UCSD-AML1 (cell line): ENCODE measurements at regions not wholly inside any gene's neighbourhood (a gene's known extent, or its start where the extent isn't known, plus 50 kb on each side); places are given as distances from the start of the nearest gene placed in this dataset.
"Not testable (repeated sequence)": the region's sequence is repeated elsewhere in the genome, so short reads cannot be mapped to it uniquely, and the experiment has no call there.

Experiments used
- DNase-seq: peaks from one replicate; lab custom pipeline; 2025; ENCODE audit not compliant: unreplicated experiment; lab: John Stamatoyannopoulos, UW

DNA sequence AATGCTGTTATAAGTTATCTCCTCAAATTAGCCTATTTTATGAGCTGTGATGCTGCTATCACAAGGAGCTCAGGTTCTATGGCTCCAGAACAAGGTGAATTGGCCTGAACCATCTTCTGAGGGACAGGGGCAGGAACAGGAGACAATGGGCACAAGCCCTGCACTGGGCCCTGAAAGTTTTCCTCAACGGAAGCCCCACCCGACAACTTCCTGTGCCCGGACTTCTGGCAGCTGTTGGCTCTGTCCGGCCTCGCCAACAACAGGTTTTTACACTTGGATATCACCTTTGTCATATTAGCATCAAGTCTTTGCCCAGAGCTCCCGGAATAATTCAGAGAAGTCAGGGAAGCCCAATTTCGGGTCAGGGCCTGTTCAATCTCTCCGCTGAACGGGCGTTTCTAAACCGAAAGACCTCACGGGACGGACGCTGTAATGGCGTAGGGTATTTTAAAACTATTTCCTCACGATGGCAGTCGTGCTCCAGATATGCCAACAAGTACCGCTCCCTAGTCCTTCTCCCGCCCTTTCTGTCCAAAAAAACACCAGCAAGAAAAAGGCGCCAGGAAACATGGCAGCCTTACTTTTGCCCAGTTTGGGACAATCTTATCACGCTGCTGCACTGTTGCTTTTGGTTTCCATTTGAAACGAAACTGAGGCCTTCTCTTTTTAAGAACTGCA lies 201.0 kb upstream of the STK26 start:
- DNase-seq = peak; percentile 68

DNA sequence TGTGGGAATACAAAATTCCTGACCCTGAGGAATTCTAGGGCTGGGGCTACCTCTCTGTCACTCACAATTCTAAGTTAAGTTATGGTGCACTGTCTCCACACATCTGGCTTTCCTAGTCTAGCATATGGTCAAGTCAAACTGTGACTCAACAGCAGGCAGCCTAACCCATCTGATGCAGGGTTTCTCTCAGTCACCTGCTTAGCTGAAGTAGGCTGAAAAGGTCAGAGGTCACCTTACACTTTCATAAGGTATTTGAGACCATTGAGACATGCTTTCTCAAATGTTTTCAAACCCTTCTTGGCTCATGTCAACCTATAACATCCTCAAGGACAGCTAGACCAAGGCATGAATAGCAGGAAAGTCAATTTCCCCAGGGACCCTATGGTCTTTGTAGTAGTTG lies 196.5 kb upstream of the STK26 start:
- DNase-seq = no peak

DNA sequence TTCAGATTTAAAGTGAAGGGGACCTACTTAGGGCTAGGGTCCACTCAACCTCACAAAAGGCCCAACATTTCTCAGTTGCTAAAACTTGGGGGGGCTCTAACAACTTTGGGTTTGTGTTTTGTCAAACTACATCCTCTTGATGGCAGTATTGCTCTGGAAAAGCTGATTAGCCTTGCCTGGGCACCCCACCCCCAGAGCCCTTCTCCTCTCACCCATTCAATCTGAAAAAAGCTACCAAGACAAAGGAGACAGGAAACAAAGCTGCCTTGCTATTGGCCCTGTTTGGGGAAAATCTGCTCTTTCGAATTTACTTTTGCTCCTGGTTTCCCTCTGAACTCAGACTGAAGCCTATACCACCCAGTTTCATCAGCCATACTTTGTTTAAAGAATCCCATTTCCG lies 195.2 kb upstream of the STK26 start:
- peak; percentile 35 for DNase-seq

DNA sequence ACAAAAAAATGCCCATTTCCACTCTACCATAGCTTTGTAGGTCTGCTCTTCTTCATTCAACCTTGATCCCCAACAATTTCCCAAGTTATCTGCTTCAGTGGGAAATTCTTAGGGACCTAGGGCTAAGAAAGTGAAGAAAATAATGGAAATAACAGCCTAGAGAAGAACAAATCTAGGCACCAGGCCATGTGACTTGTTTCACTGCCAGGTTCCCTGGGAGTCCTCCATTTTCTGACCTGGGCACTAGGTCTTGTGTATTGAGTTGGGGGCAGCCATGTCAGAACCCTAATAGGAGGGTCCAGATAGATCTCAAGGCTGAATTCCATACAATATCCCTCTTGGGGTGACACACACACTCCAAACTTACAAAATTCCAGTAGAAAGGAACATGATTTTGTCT lies 194.6 kb upstream of the STK26 start:
- no peak for DNase-seq

DNA sequence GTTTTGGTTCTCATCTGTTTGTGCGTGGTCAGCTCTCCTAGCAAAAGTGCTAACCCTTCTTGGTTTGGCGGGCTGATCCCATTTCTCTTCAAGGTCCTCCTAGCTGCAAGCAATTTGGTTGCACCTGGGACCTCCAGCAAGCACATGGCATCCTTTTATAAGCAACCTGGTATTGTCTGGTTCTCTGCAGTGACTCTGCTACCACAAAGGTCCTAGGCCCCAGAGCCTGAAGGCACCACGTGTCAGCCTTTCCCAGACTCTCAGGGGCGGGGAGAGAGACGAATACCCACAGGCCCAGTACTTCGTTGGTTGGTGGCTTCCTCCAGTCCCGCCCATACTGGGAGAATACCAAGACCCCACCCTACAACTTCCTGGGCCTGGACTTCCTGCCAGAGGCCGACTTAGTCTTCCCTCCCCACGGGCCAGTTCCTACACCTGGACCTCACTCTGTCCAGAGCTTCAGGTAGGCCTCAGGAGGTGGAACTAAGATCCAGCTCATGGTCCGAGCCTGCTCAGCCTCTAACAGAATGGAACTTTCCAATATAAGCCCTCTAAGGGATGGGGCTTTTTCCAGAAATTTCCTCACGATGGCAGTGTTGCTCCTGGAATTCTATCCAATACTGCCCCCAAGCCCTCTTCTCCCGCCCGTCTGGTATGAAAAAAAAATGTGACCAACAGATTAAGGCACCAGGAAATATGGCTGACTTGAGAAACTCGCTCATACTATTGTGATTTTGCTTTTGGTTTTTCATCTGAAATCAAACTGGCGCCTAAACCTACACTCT lies 192.5 kb upstream of the STK26 start:
- DNase-seq = peak; percentile 83

DNA sequence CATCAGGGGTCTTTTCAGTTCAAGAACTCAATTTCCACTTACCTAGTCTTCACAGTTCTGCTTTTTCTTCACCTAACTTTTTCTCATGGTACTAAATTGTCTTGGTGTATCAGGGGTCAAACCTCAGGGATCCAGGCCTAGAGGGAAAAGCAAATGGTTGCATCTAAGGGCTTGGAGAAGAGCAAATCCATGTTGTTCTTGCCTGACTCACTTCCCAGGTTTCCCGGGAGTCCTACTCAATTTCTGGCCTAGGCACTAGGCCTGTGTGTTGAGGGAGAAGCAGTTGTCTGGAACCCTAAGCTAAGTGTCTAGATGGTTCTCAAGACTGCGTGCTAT lies 191.9 kb upstream of the STK26 start:
- no peak for DNase-seq

DNA sequence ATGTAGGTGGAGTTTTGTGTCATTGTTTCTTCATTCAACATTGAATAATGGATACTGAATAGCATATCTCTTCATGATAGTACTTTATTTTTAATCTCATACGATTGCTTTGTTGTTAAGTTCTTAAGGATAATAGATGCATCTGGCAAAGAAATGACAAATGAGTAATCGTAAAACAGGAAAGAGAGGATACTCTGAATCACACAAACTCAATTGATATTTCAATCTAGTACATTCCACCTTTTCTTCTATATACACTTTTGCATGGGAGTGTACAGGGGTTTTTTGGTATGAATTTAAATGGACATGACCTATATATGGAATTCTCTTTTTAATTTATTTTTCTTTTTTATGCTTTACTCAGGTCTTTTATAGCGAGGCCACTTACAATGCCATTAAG lies 186.9 kb upstream of the STK26 start:
- DNase-seq = no peak

DNA sequence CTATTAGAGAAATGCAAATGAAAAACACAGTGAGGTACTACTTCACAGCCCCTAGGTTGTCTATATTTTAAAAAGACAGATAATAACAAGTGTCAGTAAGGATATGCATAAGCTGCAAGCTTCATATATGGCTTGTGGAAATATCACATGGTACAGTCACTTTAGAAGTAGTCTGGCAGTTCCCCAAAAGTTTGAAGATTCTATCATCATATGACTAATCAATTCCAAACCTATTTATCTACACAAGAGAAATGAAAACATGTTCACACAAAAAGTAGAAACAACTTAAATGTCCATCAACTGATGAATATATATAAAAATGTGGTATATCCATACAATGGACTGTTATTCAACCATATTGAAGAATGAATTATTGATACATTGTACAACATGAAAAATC lies 185.8 kb upstream of the STK26 start:
- no peak for DNase-seq

DNA sequence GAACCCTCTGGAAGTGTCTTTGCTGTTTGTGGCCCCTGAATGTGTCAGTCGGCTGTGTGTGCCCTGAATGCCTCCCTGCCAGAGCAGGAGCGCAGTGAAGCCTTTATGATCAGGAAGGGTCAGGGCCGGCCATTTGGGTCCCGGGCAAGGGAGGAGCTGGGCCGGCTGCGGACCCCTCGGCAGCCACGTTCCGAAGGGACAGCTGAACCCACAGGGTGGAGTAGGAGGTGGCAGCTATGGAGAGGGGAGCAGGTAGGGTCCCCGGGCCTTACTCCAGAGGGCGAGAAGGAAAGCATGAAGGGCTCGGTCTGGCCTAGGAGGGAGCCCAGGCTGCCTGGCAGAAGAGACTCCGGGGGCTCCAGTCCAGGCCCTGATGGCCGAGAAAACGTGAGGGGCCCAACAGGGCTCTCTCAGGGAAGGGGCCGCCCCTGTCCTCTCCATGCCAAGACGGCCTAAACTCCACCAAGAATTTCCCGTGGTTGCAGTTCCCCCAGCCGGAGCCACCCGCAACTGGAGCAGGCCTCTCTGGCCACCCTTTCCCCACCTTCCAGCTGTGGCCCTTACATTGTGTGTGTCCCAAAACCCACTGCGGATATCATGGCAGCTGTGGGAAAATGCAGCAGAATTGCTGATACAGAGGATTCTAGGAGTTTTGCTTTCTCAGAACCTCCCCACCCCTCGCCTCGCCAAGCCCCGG lies 182.2 kb upstream of the STK26 start:
- no peak for DNase-seq

DNA sequence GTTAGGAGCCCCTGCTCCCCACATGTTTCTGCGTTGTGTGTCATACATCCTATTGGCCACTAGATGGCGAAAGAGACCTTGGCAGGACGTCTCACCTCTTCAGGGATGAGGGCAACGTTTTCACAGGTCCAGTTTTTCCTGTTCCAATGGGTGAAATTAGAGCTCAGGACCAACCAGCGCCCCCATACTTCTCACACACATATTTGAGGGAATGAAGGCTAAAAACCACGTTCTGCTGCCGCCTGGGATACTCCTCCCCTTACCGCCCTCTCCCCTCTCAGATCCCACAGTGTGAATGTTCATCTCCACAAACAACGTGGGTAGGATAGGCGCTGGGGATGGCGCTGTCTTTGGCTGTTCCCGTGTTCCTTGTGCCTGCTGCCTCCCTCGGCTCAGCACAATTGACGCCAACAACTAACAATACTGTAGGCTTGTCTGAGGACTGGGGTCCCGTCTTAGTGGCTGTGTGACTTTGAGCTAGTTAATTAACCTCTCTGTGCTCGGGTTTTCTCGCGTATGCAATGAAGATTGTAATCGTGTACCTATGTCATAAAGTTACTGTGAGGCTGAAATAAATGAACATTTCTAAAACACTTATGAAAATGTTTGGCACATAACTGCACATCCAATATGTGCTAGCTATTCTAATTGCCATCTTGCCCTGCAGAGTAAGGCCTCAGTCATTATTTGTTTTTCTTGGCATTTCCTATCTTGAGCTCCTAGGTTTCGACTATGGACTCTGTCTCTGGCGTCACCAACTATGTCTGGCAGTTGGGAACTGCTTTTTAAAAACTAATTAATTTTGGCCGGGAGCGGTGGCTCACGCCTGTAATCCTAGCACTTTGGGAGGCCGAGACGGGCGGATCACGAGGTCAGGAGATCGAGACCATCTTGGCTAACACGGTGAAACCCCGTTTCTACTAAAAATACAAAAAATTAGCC lies 181.3 kb upstream of the STK26 start:
- peak; percentile 19 for DNase-seq

DNA sequence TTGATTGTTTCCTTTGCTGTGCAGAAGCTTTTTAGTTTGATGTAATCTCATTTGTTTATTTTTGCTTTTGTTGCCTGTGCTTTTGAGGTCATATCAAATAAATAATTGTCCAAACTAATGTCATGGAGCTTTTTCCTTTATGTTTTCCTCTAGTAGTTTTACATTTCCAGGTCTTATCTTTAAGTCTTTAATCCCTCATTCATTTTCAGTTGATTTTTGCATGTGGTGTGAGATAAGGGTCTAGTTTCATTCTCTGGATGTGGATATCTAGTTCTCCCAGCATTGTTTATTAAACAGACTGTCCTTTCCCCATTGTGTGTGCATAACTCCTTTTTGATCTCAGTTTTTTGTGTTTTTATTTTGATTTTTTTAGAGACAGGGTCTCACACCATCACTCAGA lies 179.1 kb upstream of the STK26 start:
- DNase-seq = no peak

DNA sequence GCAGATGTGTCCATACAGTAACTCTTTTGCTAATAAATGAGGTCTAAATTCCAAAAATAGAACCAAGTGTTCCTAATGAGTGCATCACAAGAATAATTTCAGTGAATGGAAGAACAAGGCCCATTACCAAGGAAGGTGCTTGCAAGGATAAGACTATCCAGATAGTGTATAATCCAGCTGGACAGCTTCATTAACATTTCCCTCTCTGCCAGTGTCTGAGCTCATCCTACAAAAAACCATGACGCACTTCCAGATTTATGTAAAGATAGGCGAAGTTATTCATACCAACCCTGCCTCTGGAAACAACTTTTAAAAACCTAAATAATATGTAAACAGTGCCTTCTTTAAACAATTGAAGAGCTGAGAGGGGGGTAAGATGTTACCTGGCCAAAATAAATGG lies 177.9 kb upstream of the STK26 start:
- DNase-seq = no peak

DNA sequence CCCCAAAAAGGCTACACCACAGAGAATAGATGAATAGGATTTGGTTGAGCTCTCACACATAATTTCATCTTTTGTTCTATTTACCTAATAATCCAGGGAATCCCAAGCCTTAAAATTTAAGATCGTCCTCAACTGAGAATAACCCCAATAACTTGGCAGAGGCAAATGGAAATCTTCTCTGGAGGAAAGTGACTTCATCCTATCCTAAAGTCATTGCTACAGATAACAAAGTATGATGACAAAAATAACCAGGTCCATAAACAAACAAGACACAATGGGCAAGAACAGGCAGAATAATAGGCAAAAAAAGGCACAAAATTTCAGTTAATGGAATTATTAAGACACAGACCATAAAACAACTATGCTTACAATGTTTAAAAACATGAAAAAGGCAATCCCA lies 177.3 kb upstream of the STK26 start:
- no peak for DNase-seq

DNA sequence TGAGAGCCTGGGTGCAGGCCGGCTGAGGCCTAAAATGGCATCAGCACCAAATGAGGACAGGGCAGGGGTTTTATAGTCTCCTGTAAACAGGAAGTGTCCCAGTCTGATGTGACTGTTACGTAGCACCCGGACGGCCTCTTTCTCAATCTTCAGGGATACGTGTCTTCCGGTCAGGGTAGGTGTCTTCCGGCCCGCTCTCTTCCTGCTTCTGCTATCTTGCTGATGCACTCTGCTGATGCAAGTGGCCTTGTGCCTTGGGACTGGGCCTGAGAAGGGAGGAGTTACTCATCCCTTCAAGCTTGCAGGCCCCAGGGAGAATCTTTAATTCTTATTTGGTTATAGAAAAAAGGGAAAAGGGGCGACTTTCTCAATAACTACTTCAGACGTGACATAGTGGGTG lies 172.1 kb upstream of the STK26 start:
- DNase-seq = not testable (repeated sequence)

DNA sequence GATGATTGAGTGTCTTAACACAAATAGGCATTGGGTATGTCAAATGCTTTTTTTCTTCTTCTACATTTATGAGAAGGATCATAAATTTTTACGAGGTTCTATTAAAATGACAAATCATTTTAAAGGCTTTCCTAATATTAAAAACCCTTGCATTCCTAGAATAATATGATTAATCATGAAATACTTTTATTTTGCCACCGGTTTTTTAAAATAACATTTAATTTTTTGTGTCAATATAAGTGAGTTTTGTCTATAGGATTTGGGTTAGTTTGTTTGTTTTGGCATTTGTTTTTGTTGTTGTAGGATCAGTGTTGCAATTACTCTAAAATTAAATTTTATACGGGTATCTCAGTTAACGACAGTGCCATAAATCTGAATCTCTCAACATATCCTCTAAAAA lies 169.7 kb upstream of the STK26 start:
- DNase-seq = no peak

DNA sequence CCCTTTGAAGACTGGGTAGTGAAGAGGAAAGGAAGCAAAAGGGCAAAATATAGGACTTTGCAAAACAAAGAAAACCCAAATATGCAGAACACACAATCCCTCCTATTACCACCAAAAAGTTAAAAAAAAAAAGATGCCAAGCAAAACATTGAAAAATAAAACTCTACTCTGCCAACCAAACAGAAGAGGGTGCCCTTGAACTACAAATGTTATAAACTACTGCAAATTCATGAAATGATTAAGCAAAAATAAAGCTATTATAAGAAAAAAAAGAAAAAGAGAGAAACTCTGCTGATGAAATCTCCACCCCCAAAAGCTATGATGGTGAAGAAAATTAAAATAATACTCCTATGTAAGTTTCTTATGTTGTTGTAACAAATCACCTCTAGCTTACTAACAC lies 168.5 kb upstream of the STK26 start:
- DNase-seq = no peak

DNA sequence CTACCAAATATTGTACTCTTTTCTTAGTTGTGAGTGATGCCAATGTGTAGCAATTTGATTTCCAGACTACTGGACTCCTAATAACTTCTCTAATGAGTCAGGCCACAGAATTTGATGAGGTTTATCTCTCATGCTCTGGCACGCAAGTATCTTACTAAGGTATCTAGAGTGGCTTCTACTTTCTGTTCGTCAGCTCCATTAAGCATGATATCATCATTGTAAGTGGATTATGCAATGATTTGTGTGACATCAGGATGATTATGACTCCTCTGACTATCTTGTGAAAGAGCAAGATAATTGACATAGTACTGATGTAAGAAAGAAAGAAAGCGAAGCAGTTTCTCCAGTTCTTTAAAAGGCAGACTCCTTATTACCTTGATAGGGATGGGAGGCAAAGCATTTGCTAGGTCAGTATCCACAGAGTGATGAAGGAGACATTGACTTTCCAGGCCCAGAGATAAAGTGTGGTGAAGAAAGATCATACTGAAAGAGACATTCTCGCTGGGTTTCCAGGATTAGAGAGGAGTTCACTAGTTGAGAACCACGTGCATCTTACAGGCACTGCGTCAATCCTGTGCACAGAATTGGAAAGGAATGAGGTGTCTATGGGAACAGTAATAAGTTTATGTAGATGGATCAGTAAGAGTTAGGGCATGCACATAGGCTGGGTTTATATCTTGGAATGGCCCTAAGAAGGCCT lies 161.9 kb upstream of the STK26 start:
- DNase-seq = no peak

DNA sequence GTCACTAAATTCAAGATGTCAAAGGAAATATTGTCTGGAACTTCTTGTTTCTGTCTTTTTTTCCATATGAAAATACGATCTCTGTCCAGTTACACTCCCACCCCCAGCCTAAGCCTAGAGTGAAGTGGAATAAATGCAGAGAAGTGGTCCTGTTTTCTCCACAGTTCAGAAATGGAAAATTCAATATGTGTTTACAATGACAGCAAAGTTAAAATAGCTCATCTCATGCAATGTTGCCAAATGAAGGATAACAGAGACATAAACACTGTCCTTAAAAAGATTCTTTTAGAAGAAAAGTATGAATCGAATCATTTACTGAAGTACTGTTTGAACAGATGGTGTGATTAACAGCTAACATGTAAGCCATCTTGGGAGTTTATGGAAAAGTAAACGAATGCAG lies 160.8 kb upstream of the STK26 start:
- no peak for DNase-seq

DNA sequence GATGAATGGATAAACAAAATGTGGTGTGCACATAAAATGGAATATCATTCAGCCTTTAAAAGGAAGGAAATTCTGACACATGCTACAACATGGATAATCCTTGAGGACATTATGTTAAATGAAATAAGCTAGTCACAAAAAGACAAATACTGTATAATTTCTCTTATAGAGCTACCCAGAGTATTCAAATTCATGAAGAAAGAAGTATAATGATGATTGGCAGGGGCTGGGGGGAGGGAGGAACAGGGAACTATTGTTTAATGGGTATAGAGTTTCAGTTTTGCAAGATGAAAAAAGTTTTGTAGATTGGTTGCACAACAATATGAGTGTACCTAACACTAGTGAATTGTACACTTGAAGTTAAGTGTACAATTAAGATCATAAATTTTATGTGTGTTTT lies 153.9 kb upstream of the STK26 start:
- no peak for DNase-seq

DNA sequence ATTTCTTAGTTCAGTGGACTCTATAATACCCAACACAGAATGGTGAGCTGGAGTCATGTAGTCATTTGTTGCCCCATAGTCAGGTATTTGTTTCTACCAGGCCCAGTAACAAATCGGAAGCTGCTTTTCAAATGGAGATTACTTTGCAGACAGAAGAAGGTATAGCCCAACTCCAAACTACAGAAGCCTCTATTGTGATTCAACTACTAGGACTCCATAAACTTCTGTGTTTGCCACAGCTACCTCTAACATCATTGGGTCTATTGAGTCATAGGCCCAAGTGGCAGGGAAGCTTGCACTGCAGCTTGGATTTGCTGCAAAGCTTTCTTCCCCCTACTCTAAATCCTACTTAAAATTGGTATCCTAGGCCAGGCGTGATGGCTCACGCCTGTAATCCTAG lies 148.8 kb upstream of the STK26 start:
- no peak for DNase-seq

DNA sequence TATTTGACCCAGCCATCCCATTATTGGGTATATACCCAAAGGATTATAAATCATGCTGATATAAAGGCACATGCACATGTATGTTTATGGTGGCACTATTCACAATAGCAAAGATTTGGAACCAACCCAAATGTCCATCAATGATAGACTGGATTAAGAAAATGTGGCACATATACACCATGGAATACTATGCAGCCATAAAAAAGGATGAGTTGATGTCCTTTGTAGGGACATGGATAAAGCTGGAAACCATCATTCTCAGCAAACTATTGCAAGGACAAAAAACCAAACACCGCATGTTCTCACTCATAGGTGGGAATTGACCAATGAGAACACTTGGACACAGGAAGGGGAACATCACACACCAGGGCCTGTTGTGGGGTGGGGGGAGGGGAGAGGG lies 147.3 kb upstream of the STK26 start:
- DNase-seq = not testable (repeated sequence)
